KMS-11 (cell line): ENCODE measurements at regions not wholly inside any gene's neighbourhood (a gene's known extent, or its start where the extent isn't known, plus 50 kb on each side); places are given as distances from the start of the nearest gene placed in this dataset.

Experiments
- H2AFZ ChIP-seq: fragments of 200-600 bp; sonication (generic); 2 replicates; pipeline ENCODE4 v1.6.1; 2016; ENCODE audit warnings: antibody characterized with exemption, mixed run types, low read depth
- H3K27ac ChIP-seq: fragments of 200-600 bp; sonication (generic); 2 replicates; pipeline ENCODE4 v1.6.1; 2016; ENCODE audit warnings: mild to moderate bottlenecking, mixed run types
- H3K27me3 ChIP-seq: fragments of 200-600 bp; sonication (generic); 2 replicates; pipeline ENCODE4 v1.6.1; 2017; ENCODE audit warnings: mild to moderate bottlenecking, low read depth, mixed run types, moderate library complexity; ENCODE audit not compliant: insufficient read depth
- H3K36me3 ChIP-seq: fragments of 200-600 bp; sonication (generic); 2 replicates; pipeline ENCODE4 v1.6.1; 2017; ENCODE audit warnings: mild to moderate bottlenecking, mixed run types; ENCODE audit not compliant: insufficient read depth
- H3K4me1 ChIP-seq: fragments of 200-600 bp; sonication (generic); 2 replicates; pipeline ENCODE4 v1.6.1; 2016; ENCODE audit warnings: mild to moderate bottlenecking, low read depth, mixed run types; ENCODE audit not compliant: poor library complexity, severe bottlenecking
- H3K4me2 ChIP-seq: fragments of 200-600 bp; sonication (generic); 2 replicates; pipeline ENCODE4 v1.7.0; 2016; ENCODE audit warnings: mild to moderate bottlenecking, mixed run types
- H3K4me3 ChIP-seq: fragments of 200-600 bp; sonication (generic); IDR thresholded peaks from 2 replicates; pipeline ENCODE4 v1.6.1; 2017; ENCODE audit warnings: low read depth, low read length, mixed read lengths; ENCODE audit not compliant: insufficient read depth
- H3K79me2 ChIP-seq: fragments of 200-600 bp; sonication (generic); 2 replicates; pipeline ENCODE4 v1.6.1; 2016; ENCODE audit warnings: low read depth, mixed run types; ENCODE audit not compliant: insufficient read depth
- H3K9ac ChIP-seq: fragments of 200-600 bp; sonication (generic); 2 replicates; pipeline ENCODE4 v1.6.1; 2016; ENCODE audit warnings: mild to moderate bottlenecking, mixed run types
- H4K20me1 ChIP-seq: fragments of 200-600 bp; sonication (generic); 2 replicates; pipeline ENCODE4 v1.6.1; 2016; ENCODE audit warnings: mild to moderate bottlenecking, mixed run types; ENCODE audit not compliant: insufficient read depth
- CTCF ChIP-seq: fragments of 200-600 bp; sonication (generic); conservative IDR thresholded peaks from 2 replicates; pipeline ENCODE4 v1.6.1; 2017; ENCODE audit warnings: low read depth, mild to moderate bottlenecking, antibody characterized with exemption, low read length, moderate library complexity, mixed read lengths

DNA sequence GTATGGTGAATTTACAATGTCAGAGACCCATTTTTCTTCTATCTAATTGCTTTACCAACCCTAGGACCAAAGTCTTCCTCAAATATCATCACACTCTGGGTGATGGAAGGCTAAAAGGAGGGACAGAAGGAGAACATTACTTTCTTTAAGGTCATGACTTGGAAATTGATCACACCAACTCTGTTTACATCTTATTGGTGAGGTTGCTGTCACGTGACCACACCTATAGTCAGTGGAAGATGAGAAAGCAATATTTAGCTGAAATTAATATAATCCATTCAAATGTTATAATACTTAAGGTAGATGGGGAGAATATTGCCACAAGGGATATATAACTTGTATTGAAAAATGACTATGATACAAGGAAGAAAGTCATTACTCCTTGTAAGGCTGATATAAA lies 183.6 kb upstream of the SMIM30 start:
- Histone ChIP-seq H3K36me3 (no peaks in the 10 kb centered on the region), H3K4me1 (no peaks in the 10 kb centered on the region), H4K20me1 (no peaks in the 10 kb centered on the region), H3K79me2 (no peaks in the 10 kb centered on the region), H3K27me3 (no peaks in the 10 kb centered on the region), H3K9ac (no peak overlapping the region), H2AFZ (no peak overlapping the region), H3K27ac (no peak overlapping the region), H3K4me3 (no peak overlapping the region), H3K4me2 (no peak overlapping the region)
- no peak for TF ChIP-seq CTCF

DNA sequence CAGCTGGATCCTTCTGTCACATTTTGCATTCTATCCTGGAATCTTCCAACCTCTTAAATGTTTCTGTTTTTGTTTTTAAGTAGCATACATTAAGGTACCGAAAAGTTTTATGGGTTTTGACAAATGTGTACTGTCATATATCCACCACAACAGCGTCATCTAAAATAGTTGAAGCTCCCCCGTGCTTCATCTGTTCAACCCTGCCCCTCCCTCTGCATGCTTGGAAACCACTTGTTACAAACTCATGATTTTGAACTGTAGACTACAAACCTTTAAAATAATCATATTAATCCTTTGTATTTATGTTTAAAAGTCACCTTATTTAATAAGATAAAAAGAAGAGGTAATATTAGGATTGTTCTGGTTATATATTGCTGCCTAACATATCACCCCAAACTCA lies 182.8 kb upstream of the SMIM30 start:
- H3K4me1 ChIP-seq, result no peaks in the 10 kb centered on the region
- H3K36me3 ChIP-seq, result no peaks in the 10 kb centered on the region
- TF ChIP-seq CTCF, result no peak
- no peak overlapping the region for H3K4me2 ChIP-seq
- no peaks in the 10 kb centered on the region for H4K20me1 ChIP-seq
- H3K9ac ChIP-seq, result no peak overlapping the region
- no peak overlapping the region for H3K4me3 ChIP-seq
- H3K27me3 ChIP-seq, result no peaks in the 10 kb centered on the region
- H2AFZ ChIP-seq, result no peak overlapping the region
- H3K79me2 ChIP-seq, result no peaks in the 10 kb centered on the region
- no peak overlapping the region for H3K27ac ChIP-seq

- Histone ChIP-seq H3K79me2 (no peaks in the 10 kb centered on the region), H3K27me3 (no peaks in the 10 kb centered on the region), H3K4me1 (no peaks in the 10 kb centered on the region), H3K4me2 (no peak overlapping the region), H4K20me1 (no peaks in the 10 kb centered on the region), H2AFZ (no peak overlapping the region), H3K4me3 (no peak overlapping the region), H3K9ac (no peak overlapping the region), H3K27ac (no peak overlapping the region), H3K36me3 (no peaks in the 10 kb centered on the region)
- no peak for TF ChIP-seq CTCF
Measured at GRCh38 chr7:113299748-113300147, 181.4 kb upstream of the SMIM30 start.

- no peak for TF ChIP-seq CTCF
- no peaks in the 10 kb centered on the region for H3K79me2 ChIP-seq
- no peaks in the 10 kb centered on the region for H3K27me3 ChIP-seq
- H3K4me1 ChIP-seq, result no peaks in the 10 kb centered on the region
- no peaks in the 10 kb centered on the region for H3K36me3 ChIP-seq
- no peak overlapping the region for H2AFZ ChIP-seq
- no peak overlapping the region for H3K9ac ChIP-seq
- no peak overlapping the region for H3K4me2 ChIP-seq
- no peak overlapping the region for H3K4me3 ChIP-seq
- no peak overlapping the region for H3K27ac ChIP-seq
- H4K20me1 ChIP-seq, result no peaks in the 10 kb centered on the region
Measured at GRCh38 chr7:113298501-113298900, 180.1 kb upstream of the SMIM30 start.

DNA sequence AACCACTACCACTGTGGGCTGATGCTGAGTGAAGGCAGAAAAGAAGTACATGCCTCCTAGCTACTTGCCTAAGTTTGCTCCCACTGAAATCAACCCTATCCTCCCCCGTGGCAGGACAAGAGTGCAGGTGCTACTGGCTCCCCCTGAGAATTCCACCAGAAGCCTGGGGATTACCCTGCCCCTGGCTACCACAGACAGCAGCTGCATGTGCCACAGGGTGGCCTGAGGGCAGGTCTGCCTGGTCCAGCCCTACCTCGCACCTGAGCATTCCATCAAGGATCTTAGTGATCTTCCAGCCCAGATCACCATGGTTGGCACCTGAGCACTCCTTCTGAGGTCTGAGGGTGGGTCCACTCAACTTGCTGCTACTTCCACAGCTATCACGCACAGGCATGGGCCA lies 176.4 kb upstream of the SMIM30 start:
- TF ChIP-seq CTCF, result no peak
- Histone ChIP-seq H2AFZ (no peak overlapping the region), H3K4me1 (no peaks in the 10 kb centered on the region), H3K27ac (no peak overlapping the region), H3K4me3 (no peak overlapping the region), H3K79me2 (no peaks in the 10 kb centered on the region), H3K36me3 (no peaks in the 10 kb centered on the region), H3K9ac (no peak overlapping the region), H3K4me2 (no peak overlapping the region), H4K20me1 (no peaks in the 10 kb centered on the region), H3K27me3 (no peaks in the 10 kb centered on the region)
